Glomerular visceral epithelial cell (primary cell): ENCODE measurements at regions not wholly inside any gene's neighbourhood (a gene's known extent, or its start where the extent isn't known, plus 50 kb on each side); places are given as distances from the start of the nearest gene placed in this dataset.

ENCODE experiments used
- DNase-seq: peaks from one replicate; pipeline ENCODE4 v3.0.0-alpha.2; 2016; ENCODE audit errors: extremely low spot score

- DNase-seq: no peak
Measured at GRCh38 chr7:52150952-52151351, 834.3 kb upstream of the COBL start.

GRCh38 chr7:52146871-52147634 is 830.4 kb upstream of the COBL start:
- DNase-seq: no peak

- no peak for DNase-seq
Measured at GRCh38 chr7:52143219-52143618, 826.6 kb upstream of the COBL start.

- DNase-seq: no peak
Measured at GRCh38 chr7:52140851-52141250, 824.2 kb upstream of the COBL start.

GRCh38 chr7:52135403-52135802 is 818.8 kb upstream of the COBL start:
- DNase-seq: no peak

- no peak for DNase-seq
Measured at GRCh38 chr7:52129278-52129677, 812.7 kb upstream of the COBL start.

GRCh38 chr7:52120912-52121311 is 804.3 kb upstream of the COBL start:
- DNase-seq: no peak

- DNase-seq: no peak
Measured at GRCh38 chr7:52119537-52119936, 802.9 kb upstream of the COBL start.

- DNase-seq: no peak
Measured at GRCh38 chr7:52114509-52114908, 797.9 kb upstream of the COBL start.

- DNase-seq: no peak
Measured at GRCh38 chr7:52114056-52114455, 797.4 kb upstream of the COBL start.

- DNase-seq: no peak
Measured at GRCh38 chr7:52107355-52107754, 790.7 kb upstream of the COBL start.

GRCh38 chr7:52095861-52096260 is 779.3 kb upstream of the COBL start:
- no peak for DNase-seq

- DNase-seq: no peak
Measured at GRCh38 chr7:52091996-52092395, 775.4 kb upstream of the COBL start.

- DNase-seq: no peak
Measured at GRCh38 chr7:52091101-52091500, 774.5 kb upstream of the COBL start.

GRCh38 chr7:52088008-52088901 is 771.6 kb upstream of the COBL start:
- no peak for DNase-seq

GRCh38 chr7:52085610-52086009 is 769.0 kb upstream of the COBL start:
- no peak for DNase-seq

GRCh38 chr7:52080493-52080892 is 763.9 kb upstream of the COBL start:
- DNase-seq: no peak

GRCh38 chr7:52079726-52080125 is 763.1 kb upstream of the COBL start:
- DNase-seq: no peak

GRCh38 chr7:52077571-52077970 is 761.0 kb upstream of the COBL start:
- no peak for DNase-seq

- no peak for DNase-seq
Measured at GRCh38 chr7:52074912-52075311, 758.3 kb upstream of the COBL start.

GRCh38 chr7:52074071-52074470 is 757.5 kb upstream of the COBL start:
- no peak for DNase-seq

GRCh38 chr7:52071744-52072143 is 755.1 kb upstream of the COBL start:
- DNase-seq: no peak

GRCh38 chr7:52064493-52064892 is 747.9 kb upstream of the COBL start:
- no peak for DNase-seq
